ENCODE measurements at regions not wholly inside any gene's neighbourhood (a gene's known extent, or its start where the extent isn't known, plus 50 kb on each side); places are given as distances from the start of the nearest gene placed in this dataset.

DNA sequence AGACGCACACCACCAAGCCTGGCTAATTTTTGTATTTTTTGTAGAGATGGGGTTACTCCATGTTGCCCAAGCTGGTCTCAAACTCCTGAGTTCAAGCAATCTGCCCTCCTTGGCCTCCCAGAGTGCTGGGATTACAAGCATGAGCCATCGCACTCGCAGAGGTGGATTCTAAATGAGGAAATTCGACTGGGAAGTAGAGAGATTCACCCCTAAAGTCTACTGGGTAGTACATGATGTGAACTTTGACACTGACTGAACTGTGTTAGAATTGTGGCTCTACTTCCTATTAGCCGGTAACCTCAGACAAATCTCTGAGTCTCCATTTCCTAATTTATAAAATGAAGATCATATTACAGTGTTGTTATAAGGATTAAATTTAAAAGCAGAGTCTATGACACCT is 276.0 kb upstream of the NR5A2 start:
- Histone ChIP-seq H3K36me3 (ENCODE audit: insufficient read depth, low read length, poor library complexity, severe bottlenecking) (no peaks in the 10 kb centered on the region), H3K4me1 (ENCODE audit: insufficient read depth, low read length, poor library complexity, severe bottlenecking) (no peaks in the 10 kb centered on the region), H3K4me3 (ENCODE audit: low read depth, low read length, poor library complexity, severe bottlenecking) (no peak overlapping the region), H3K27ac (ENCODE audit: low read depth, low read length, poor library complexity, severe bottlenecking) (no peak overlapping the region), H3K27me3 (replicated peaks; ENCODE audit: insufficient read depth, low read depth, low read length, poor library complexity) (peaks cover 84% of the 10 kb centered on the region), H3K9me3 (ENCODE audit: low read depth, low read length, poor library complexity, severe bottlenecking) (no peaks in the 10 kb centered on the region)
- CTCF ChIA-PET = no interaction called here
- POLR2A ChIA-PET (ENCODE audit: low non-redundant PET) = no interaction called here
- DNase-seq (ENCODE audit: low spot score) = no peak
- BruUV-seq (replicated peaks) = no TSS peak
- no peak for TF ChIP-seq EZH2 (IDR thresholded peaks at IDR 0.05; ENCODE audit: borderline replicate concordance, low read depth, low read length, poor library complexity, severe bottlenecking)
- TF ChIP-seq, protein P1, sequence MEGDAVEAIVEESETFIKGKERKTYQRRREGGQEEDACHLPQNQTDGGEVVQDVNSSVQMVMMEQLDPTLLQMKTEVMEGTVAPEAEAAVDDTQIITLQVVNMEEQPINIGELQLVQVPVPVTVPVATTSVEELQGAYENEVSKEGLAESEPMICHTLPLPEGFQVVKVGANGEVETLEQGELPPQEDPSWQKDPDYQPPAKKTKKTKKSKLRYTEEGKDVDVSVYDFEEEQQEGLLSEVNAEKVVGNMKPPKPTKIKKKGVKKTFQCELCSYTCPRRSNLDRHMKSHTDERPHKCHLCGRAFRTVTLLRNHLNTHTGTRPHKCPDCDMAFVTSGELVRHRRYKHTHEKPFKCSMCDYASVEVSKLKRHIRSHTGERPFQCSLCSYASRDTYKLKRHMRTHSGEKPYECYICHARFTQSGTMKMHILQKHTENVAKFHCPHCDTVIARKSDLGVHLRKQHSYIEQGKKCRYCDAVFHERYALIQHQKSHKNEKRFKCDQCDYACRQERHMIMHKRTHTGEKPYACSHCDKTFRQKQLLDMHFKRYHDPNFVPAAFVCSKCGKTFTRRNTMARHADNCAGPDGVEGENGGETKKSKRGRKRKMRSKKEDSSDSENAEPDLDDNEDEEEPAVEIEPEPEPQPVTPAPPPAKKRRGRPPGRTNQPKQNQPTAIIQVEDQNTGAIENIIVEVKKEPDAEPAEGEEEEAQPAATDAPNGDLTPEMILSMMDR (conservative IDR thresholded peaks at IDR 0.05; ENCODE audit: low read depth, low read length) = no peak
- intact Hi-C loops (cut with micrococcal nuclease; ENCODE audit: unreplicated experiment) = no loop called here

DNA sequence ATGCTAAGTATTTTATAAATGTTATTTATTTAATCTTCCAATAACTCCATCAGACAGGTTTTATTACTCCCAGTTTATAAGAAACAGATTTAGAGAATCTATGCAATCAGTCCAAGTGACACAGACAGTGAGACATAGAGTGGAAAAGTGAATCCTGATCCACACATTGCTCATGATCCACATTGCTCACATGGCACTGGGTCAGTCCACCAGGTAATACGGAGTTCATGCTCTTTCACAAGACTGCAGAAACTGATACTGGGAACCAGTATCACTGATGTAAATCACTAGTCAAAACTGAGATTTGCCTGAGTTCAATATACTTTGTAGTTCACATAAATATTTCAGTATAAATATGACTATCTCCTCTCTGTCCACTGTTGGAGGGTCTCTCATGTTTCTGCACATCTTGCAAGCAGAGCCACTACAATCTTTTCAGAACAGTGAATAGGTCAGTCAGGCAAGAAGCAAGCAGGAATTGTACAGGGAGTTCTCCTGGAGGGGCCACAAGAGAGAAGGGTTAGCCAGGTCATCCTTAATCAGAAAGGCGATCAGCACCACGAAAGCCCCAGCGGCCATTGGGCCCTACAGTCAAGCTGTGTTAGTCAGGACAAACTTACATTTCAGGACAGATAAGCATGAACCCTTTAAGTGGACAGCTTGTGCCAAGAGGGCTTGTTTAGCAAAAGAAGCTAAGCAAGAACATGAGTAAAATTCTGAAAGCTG is 275.4 kb upstream of the NR5A2 start:
- no TSS peak for BruUV-seq (replicated peaks)
- Histone ChIP-seq H3K4me1 (ENCODE audit: insufficient read depth, low read length, poor library complexity, severe bottlenecking) (no peaks in the 10 kb centered on the region), H3K36me3 (ENCODE audit: insufficient read depth, low read length, poor library complexity, severe bottlenecking) (no peaks in the 10 kb centered on the region), H3K4me3 (ENCODE audit: low read depth, low read length, poor library complexity, severe bottlenecking) (no peak overlapping the region), H3K27ac (ENCODE audit: low read depth, low read length, poor library complexity, severe bottlenecking) (no peak overlapping the region), H3K27me3 (replicated peaks; ENCODE audit: insufficient read depth, low read depth, low read length, poor library complexity) (peaks cover 84% of the 10 kb centered on the region), H3K9me3 (ENCODE audit: low read depth, low read length, poor library complexity, severe bottlenecking) (no peaks in the 10 kb centered on the region)
- DNase-seq (ENCODE audit: low spot score) = no peak
- ChIA-PET POLR2A (ENCODE audit: low non-redundant PET) (no interaction called here), CTCF (no interaction called here)
- intact Hi-C loops (cut with micrococcal nuclease; ENCODE audit: unreplicated experiment) = no loop called here
- TF ChIP-seq, protein P1 (conservative IDR thresholded peaks at IDR 0.05; ENCODE audit: low read depth, low read length) = no peak
- no peak for TF ChIP-seq EZH2 (IDR thresholded peaks at IDR 0.05; ENCODE audit: borderline replicate concordance, low read depth, low read length, poor library complexity, severe bottlenecking)

- no peaks in the 10 kb centered on the region for H3K9me3 ChIP-seq (ENCODE audit: low read depth, low read length, poor library complexity, severe bottlenecking)
- no TSS peak for BruUV-seq (replicated peaks)
- no peak for DNase-seq (ENCODE audit: low spot score)
- no peak overlapping the region for H3K4me3 ChIP-seq (ENCODE audit: low read depth, low read length, poor library complexity, severe bottlenecking)
- POLR2A ChIA-PET (ENCODE audit: low non-redundant PET) = no interaction called here
- CTCF ChIA-PET = no interaction called here
- no peak overlapping the region for H3K27ac ChIP-seq (ENCODE audit: low read depth, low read length, poor library complexity, severe bottlenecking)
- intact Hi-C loops (cut with micrococcal nuclease; ENCODE audit: unreplicated experiment) = no loop called here
- peaks cover 84% of the 10 kb centered on the region for H3K27me3 ChIP-seq (replicated peaks; ENCODE audit: insufficient read depth, low read depth, low read length, poor library complexity)
- TF ChIP-seq EZH2 (IDR thresholded peaks at IDR 0.05; ENCODE audit: borderline replicate concordance, low read depth, low read length, poor library complexity, severe bottlenecking) = no peak
- TF ChIP-seq, protein P1 (conservative IDR thresholded peaks at IDR 0.05; ENCODE audit: low read depth, low read length) = no peak
- no peaks in the 10 kb centered on the region for H3K36me3 ChIP-seq (ENCODE audit: insufficient read depth, low read length, poor library complexity, severe bottlenecking)
- no peaks in the 10 kb centered on the region for H3K4me1 ChIP-seq (ENCODE audit: insufficient read depth, low read length, poor library complexity, severe bottlenecking)
These were observed 274.9 kb upstream of the NR5A2 start for GRCh38 chr1:199752688-199753027.

All from A673 (cell line).